Iris pigment epithelial cell (primary cell): ENCODE measurements at regions not wholly inside any gene's neighbourhood (a gene's known extent, or its start where the extent isn't known, plus 50 kb on each side); places are given as distances from the start of the nearest gene placed in this dataset.

Source experiments
- DNase-seq: peaks from one replicate; pipeline ENCODE4 v3.0.0-alpha.2; 2011; ENCODE audit warnings: low read depth

DNA sequence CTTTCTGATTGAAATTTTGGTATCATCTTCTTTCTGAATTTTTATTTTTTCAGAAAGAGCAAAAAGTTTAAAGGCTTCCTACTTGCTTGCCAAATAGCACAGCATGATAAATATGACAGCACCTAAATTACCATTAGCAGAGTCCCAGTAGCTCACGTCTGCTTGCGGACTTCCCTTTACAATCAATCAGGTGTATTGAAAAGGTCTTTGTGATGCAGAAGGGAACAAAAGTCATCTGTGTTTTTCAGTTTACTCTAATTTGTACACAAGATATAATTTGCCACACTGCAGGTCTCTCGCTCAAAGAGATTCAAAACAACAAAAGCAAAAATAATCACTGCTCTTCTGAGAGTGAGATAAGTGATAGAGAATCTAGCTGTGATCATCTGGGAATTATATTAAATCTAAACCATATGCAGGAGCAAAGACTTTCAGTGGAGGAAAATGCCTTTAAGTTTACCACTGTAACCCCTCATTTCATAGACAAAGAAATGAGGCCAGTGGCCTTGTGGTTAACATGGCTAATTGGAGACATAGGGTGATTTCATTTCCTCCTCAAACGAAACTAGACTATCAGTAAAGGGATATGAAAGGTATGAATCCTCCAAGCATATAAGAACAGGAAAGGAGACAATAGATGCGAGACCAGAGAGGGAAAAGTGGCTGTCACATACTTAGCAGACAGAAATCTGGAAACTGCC lies 240.8 kb upstream of the TMPO start:
- no peak for DNase-seq

DNA sequence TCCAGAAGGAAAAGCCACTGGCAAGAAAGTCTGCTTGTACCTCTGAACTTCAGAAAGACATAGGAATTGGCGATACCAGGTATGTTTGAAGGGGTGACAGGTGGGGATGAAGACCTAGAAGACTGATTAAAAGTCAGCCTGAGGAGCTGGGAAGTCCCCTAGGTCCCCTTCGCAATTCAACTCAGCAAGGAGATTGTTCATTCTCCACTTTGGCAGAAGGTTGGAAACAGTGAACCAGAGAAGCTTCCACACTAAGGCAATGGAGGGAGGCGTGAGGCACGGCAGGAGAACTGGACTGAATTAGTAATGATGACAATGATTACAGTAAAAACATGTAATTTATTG lies 240.3 kb upstream of the TMPO start:
- no peak for DNase-seq

DNA sequence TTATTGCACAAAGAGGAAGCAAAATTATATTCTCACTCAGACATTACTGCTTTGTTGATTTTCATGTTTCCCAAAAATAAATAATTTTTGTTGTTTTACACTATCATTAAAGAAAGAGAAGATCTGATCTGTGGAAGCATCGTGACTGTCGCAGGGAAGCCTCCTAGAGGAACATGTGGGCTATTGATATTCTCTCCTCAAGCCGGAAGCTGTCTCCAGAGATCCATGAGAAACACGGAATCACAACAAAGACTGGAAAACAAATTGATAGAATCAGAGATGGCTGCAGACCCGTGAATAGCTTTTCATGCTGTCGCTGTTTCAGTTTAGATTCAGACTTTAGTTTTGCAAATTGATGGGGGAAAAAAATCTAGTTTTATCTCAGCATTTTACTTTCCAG lies 235.2 kb upstream of the TMPO start:
- no peak for DNase-seq

DNA sequence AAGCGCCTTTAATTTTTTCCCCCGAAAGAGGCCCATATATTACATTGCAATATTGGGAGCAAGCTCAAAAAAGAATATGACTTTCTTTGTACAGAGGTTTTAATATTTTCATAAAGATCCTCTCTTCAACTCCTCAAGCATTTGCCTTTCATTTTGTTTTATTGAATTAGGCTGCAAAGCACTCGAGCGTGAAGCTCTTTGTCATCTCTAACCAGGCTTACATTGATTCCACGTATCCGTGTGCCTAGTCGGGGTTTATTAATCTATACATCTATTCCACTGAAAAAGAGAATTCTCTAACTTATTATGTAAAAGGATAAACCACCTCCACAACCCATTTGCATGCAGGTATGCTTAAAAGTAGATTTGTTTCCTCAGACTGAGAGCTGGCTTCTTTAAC lies 234.8 kb upstream of the TMPO start:
- no peak for DNase-seq

DNA sequence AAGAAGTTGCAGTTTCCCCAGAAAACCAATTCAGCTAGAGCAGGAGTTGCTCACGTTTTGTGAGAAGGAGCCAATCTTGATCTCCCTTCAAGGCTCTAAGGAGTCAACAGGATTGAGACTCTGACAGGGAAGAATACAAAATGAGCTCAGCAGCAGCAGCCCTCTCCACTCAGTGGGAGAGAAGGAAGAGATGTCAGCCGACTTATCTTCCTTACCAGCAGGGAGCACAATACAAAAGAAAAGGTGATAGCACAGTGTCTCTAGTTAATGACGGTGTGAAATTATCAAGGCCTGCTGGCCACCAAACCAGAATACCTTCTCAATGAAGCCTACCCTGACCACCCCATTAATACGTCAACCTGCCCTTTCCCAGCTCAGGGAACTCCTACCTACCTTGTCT lies 223.6 kb upstream of the TMPO start:
- DNase-seq = no peak

DNA sequence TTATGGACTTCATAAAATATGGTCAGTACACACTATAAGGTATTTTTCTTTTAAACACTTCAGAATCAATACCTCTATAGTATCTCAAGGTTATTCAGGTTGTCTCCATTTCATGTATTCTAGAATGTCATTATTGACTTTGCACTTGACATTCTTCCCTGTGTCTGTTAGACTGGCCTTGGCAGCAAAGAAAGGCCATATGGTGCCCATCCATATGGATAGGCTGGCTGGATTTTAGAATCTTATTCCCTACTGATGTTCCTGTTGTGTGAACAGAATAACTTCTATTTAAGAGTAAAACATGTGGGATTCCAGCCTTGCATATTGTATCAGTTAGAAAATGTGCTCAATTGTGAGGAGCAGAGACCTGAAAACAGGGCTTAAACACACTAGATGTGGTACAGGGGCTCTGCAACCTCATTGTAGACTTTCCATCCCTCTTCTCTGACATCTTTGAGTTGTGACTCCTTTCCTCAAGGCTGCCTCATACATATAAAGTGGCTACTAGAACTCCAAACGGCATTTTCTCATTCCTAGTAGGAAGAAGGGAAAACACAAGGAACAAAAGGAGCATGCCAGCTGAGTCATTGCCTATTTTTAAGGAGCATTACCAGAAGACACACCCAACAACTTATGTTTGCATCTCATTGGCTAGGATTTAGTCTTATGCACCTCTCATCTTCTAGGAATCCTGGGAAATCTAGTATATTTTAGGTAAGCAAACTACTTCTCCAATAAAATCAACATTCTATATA lies 221.2 kb upstream of the TMPO start:
- DNase-seq = no peak

DNA sequence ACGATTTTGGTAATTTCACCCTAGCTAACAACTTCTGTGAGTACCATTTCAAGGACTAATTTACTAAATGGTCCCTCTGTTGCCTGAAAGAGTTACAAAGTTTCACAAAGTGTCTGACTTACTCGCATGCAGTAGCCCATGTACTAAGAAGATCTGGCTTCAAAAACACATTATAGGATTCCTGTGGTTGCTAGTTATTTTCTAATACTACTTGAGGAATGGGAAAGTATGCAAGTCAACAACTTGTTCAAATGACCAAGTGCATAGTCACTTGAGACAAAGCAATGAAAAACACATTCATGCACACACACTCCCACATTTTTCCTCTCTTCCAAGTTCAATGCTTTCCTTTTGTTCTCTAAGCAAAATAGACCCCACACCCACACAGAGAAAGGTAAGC lies 219.7 kb upstream of the TMPO start:
- peak; percentile 1 for DNase-seq

DNA sequence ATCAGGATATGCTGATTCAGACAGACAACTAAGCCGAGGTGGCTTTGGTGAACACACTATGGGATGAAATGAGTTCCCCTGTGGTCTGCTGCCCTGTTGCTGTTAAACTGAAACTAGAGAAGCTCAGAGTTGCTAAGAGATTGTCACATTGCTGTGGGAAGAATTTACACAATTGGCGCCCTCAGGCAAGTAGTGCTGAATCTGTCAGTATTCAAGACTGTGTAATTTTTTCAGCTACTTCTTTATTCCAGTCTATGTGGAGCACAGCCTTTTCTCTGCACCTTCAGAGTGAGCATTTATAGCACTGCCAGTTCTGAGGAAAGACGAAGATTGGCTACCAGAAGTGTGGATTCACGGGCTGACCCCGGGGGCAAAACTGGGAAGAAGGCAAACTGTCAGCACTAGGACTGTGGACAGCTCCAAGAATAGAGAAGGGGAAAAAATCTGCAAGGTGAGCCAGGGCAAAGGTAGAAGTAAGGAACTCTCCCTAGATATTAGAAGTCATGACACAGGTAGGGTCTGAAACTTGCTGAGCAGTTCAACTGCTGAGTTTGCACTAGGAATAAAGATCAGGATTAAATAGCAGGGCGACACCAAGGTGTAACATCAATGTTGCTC lies 218.8 kb upstream of the TMPO start:
- no peak for DNase-seq

DNA sequence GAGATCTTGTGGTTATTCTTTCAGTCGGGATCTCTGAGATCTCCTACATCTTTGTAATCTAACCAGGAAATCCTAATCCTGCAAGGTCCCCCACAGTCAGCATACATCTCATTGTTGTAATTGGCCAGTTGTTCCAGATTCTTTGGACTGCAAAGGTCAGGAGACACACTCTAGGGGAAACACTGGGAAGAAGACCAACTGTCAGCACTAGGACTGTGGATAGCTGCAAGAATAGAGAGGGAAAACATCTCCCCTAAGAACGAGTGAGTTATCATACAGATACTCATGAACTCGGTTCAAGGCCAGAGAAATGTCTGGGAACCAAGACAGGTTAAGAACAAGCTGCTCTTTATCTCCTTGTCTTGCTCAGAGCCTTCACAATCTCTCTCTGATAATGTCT lies 217.9 kb upstream of the TMPO start:
- DNase-seq = no peak

DNA sequence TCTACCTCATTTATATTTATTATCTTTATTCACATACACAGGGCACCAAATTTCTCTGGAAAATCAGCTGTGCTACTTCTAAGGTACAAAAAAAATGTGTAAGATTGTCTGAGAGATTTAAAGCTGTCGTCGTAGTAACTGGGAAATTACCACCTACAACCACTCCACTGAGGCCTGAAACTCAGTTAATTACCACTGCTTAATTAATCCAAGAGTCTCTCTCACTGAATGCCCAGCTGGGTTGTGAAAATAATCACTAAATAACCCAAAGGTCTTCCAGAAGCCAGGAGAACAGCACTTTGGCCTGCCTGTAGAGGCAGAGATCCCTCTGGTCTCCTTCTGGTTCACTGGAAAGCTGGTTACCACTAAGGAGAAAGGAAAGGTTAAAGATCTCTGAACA lies 207.2 kb upstream of the TMPO start:
- no peak for DNase-seq

DNA sequence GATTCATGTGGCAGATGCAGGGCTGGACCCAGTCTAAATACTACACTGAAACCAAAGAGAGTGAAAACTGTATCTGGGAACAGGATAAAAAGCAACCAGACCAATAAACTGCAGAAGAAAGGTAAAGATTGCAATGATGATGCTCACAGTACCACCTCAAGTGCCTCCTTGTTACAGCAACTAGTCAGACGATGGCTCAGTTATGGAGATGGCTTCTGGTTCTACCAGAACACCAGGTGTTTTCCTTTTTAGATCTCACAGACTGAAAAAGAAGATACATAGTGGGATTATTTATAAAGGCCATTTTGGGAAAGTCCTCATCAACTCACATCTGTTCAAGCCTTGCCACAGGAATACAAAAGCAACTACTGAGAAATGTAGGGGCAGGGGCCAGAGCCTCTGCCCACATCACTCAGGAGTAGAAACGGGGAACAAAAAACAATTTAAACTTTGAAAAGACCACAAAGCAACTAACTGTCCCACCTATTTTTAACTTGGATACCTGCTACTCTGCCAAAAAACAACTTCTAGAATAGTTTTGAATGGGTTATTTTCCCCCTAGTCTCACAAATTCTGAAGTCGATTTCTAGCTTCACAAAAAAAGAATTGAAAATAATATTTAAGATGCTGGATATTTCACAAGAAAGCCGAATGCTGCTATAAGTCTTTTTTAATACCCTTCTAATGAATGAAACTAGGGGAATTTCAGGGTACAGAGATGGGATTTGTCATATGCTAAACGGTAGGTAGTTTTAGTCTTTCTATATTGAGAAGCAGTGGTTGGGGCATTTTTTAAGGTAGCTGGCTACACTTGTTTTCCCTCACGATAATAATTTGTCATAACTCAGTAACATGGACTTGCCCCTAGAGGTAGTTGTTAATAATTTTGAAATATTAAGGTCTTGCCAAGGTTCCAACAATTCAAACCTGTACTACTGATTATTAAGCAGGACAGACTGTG lies 197.2 kb upstream of the TMPO start:
- DNase-seq = no peak

DNA sequence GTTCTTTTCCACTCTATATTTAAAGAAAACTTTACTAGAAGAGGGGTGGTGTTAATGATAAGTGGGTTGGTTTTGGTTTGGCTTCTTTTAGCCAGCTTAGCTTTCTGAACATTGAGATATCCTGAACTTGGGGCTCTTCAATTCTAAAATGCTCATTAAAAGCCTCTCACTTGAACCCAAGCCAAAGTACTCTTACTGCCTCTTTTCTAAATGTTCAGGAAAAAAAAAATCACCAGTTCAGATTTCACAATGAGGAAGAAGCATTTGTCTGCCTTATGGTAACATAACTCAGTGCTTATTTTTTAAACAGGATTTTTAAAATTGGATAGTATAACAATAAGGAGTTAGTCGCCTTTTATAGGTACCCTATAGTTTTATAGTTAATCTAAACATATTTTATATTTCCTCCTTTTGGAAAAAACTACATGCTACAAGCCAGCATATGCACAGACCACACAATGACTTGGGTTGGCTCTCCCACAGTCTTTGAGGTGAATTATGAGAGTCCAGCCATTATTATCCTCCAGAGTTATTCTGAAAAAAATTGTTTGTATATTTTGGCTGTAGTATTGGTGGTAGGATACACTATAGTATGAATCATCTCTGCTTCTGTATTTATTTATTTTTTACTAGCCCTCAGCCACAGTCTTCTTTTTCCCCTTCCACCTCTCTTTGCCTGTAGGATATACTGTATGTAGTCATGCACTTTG lies 195.5 kb upstream of the TMPO start:
- peak; percentile 13 for DNase-seq

DNA sequence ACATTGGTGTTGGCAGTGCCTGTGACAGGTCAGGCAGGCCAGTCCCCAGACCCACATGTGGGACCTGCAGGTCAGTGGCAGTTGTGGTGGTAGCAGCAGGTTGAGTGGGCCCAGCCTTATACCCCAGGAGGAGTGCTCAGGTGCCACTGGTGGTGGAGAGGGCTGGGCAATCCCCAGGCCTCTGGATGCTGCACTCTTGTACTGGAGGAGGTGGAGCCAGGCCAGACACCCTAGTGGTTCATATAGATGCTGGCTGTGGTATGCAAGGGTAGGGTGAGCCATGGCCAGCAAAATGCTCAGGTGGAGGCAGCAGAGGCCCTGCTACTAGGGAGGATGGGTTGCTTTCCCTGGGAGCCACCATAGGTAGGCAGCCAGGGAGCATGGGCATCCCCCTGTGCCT lies 190.4 kb upstream of the TMPO start:
- DNase-seq = no peak

DNA sequence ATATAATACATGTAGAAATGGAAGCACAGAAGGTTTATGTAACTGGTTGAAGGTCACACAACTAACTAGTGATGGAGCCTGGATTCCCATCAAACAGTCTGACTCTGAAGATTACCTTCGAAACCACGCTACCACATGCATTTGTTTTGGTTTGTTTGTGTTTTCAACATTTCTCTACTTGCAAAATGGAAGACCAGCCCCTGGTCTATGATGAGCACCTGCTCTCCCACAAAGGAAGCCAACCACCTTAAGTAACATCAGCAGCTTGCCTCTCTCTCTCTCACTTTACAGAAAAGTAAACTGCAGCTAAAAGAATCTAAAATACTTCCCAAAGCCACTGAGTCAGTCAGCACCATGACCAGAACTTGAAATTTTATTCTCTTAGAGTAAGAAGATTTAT lies 186.9 kb upstream of the TMPO start:
- no peak for DNase-seq

DNA sequence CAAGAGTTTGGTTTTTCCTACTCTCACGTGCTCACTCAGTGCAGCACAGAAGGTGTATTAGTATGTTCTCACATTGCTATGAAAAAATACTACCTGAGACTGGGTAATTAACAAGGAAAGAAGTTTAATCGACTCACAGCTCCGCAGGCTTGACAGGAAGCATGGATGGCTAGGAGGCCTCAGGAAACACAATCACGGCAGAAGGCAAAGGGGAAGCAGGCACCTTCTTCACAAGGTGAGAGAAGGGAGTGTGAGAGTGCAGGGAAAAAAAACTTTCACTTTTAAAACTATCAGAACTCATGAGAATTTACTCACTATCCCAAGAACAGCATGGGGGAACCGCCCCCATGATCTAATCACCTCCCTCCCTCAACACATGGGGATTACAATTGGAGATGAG lies 185.8 kb upstream of the TMPO start:
- DNase-seq = no peak

DNA sequence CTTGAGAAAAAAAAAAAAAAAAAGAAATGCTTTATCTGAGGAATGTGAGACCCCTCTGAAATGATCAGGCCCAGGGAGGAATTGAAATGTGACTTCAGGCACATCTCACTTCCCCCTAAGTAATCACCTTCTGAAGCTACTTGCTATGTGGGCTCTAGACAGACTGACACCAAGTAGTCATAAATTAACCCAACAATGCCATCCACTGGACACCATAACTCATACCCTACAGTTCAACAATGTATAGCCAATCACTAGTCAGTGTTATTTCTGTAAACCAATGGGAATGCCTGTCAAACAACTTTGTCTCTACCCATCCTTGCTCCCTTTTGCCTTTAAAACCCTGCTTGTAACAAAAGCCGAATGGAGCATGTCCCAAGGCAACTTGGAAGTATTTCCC lies 182.7 kb upstream of the TMPO start:
- no peak for DNase-seq

DNA sequence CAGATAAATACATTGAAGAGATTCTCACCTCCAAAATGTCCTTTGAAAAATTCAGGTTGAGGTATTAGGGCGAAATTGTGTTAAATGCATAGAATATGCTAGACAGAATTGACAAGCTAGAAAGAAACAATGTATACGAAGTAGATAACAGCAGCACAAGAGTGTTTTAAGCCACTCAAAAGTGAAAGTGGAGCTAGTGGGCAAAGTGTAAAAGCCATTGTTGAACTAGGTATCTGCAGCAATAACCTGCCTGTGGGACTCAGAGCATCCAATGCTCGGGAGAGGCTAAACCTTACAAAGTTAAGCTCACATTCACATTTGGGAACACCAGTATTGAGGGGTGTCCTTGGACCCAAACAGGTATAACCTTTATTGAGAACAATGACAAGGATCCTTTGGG lies 180.6 kb upstream of the TMPO start:
- DNase-seq = no peak

DNA sequence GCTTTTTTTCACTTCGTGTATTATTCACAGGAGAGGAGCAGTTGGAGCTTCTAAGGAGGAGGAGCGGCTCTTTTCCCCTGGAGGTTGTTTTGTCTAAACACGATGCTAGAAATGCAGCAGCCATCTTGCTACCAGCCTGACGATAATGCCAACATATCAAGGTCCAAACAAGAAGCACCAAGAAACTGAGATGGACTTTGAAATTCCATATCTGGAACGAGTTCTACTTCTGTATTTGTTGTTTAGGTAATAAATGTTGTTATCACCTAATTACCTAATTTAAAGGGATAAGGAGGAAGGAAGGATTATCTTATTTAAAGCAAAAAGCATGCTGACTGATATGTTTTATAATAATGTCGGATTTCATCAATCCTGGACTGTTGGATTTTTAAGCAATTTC lies 174.4 kb upstream of the TMPO start:
- DNase-seq = no peak

DNA sequence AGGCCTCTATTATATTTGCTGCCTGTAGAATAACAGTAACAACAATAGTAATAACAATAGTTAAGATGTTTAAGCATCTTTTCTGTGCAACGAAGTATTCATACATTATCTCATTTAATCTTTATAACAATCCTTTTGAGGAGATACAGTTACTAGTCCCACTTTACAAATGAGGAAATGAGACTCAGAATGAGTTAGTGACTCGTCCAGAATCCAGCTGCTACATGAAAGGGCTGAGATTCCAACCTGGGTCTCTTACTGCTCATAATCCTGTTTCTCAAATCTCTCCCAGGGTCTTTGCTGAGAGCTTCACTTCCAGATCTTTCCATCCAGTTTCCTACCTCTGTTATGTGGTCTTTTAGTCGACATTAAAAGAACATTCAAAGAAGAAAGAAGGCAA lies 173.7 kb upstream of the TMPO start:
- no peak for DNase-seq

DNA sequence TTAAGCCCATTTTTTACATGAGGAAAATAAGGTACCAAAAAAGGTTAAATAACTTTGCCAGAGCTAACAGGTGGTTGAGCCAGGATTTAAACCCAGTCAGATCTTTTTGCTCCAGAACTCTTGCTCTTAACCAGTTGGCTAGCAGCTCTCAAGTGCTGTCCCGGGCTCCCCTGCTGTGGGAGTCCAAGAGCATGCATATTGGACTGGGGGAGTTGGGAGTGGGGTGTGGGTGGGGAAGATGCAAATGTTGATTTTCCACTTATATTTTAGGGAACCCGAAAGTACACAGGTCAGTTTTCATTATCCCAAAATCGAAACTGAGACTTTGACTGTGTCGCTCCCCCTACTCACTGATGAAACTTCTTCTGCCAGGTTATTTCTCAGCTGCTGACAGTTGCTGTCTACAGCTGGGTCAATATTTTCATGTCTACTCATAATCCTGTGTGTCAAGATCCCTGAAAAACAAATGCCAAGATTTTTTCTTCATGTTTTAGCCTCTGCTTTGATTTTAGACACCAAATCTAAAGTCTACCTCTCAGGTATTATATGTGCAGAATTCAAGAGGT lies 172.3 kb upstream of the TMPO start:
- DNase-seq = no peak
